HepG2 (cell line): ENCODE measurements at regions not wholly inside any gene's neighbourhood (a gene's known extent, or its start where the extent isn't known, plus 50 kb on each side); places are given as distances from the start of the nearest gene placed in this dataset.

Experiments used
- ATF4 ChIP-seq, 2 experiments: fragments of 450-650 bp in 1 of 2; sonication (generic) in 1 of 2; formaldehyde crosslinking; IDR thresholded peaks; 2 replicates each; pipeline versions ENCODE4 v1.5.0 to v1.8.0; 2020 to 2022; ENCODE audit warnings: mild to moderate bottlenecking in 1 of 2, missing genetic modification reagents in 1 of 2
- ATF7 ChIP-seq, 2 experiments: fragments of 450-650 bp in 1 of 2; sonication (generic) in 1 of 2; formaldehyde crosslinking in 1 of 2; IDR thresholded peaks; 2 replicates each; pipeline versions ENCODE4 v1.4.0 to v1.6.1; 2016 to 2020; ENCODE audit warnings: antibody characterized with exemption in 1 of 2, mild to moderate bottlenecking in 1 of 2, missing genetic modification reagents in 1 of 2
- ATM ChIP-seq: fragments of 450-650 bp; IDR thresholded peaks from 2 replicates; pipeline ENCODE4 v1.7.1; 2017; ENCODE audit warnings: mild to moderate bottlenecking, borderline replicate concordance
- CBX1 ChIP-seq: IDR thresholded peaks from one replicate; pipeline ENCODE4 v1.6.1; 2016; ENCODE audit warnings: antibody characterized with exemption, low read depth
- CHD2 ChIP-seq: IDR thresholded peaks from 2 replicates; pipeline ENCODE4 v1.6.1; 2011; ENCODE audit warnings: low read depth, low read length, improper control_type of control experiment
- FOXO4 ChIP-seq: sonication (generic); formaldehyde crosslinking; conservative IDR thresholded peaks from 2 replicates; pipeline ENCODE4 v1.8.1; 2023; ENCODE audit warnings: missing genetic modification reagents
- GMEB2 ChIP-seq: IDR thresholded peaks from 2 replicates; pipeline ENCODE4 v1.6.1; 2016; ENCODE audit warnings: missing biosample characterization, missing genetic modification reagents, low read depth
- GPN1 ChIP-seq: sonication (generic); formaldehyde crosslinking; IDR thresholded peaks from 2 replicates; pipeline ENCODE4 v1.5.1; 2020; ENCODE audit warnings: missing genetic modification reagents, borderline replicate concordance
- HNF4A ChIP-seq: sonication (generic); formaldehyde crosslinking; IDR thresholded peaks from 2 replicates; pipeline ENCODE4 v1.4.0; 2020; ENCODE audit warnings: missing genetic modification reagents
- KLF15 ChIP-seq: sonication (generic); formaldehyde crosslinking; IDR thresholded peaks from 2 replicates; pipeline ENCODE4 v1.8.1; 2023; ENCODE audit warnings: borderline replicate concordance, mild to moderate bottlenecking, inconsistent platforms, missing genetic modification reagents, mixed read lengths
- MEF2D ChIP-seq: sonication (generic); formaldehyde crosslinking; IDR thresholded peaks from 2 replicates; pipeline ENCODE4 v1.5.1; 2020; ENCODE audit warnings: mild to moderate bottlenecking, missing genetic modification reagents
- NFYC ChIP-seq: IDR thresholded peaks from 2 replicates; pipeline ENCODE4 v1.6.1; 2016; ENCODE audit warnings: missing genetic modification reagents, missing compliant biosample characterization
- NR2C2 ChIP-seq: sonication (generic); formaldehyde crosslinking; IDR thresholded peaks from 2 replicates; pipeline ENCODE4 v1.4.0; 2020; ENCODE audit warnings: missing genetic modification reagents, mild to moderate bottlenecking, moderate library complexity, borderline replicate concordance
- NRL ChIP-seq: sonication (generic); formaldehyde crosslinking; IDR thresholded peaks from 2 replicates; pipeline ENCODE4 v1.5.0; 2020; ENCODE audit warnings: missing genetic modification reagents, mild to moderate bottlenecking, moderate library complexity, borderline replicate concordance
- SIN3B ChIP-seq: fragments of 150-350 bp; IDR thresholded peaks from 2 replicates; pipeline ENCODE4 v1.6.1; 2014; ENCODE audit warnings: low read length
- TGIF2 ChIP-seq: IDR thresholded peaks from 2 replicates; pipeline ENCODE4 v1.6.1; 2016; ENCODE audit warnings: control low read depth, missing compliant biosample characterization
- ZNF17 ChIP-seq: sonication (generic); formaldehyde crosslinking; IDR thresholded peaks from 2 replicates; pipeline ENCODE4 v1.5.0; 2020; ENCODE audit warnings: mild to moderate bottlenecking, missing genetic modification reagents
- ZNF33A ChIP-seq: sonication (generic); formaldehyde crosslinking; IDR thresholded peaks from 2 replicates; pipeline ENCODE4 v1.5.1; 2020; ENCODE audit warnings: missing genetic modification reagents, mild to moderate bottlenecking, moderate library complexity, borderline replicate concordance
- ZNF382 ChIP-seq: sonication (generic); formaldehyde crosslinking; IDR thresholded peaks from 2 replicates; pipeline ENCODE4 v1.5.0; 2020; ENCODE audit warnings: missing genetic modification reagents, mild to moderate bottlenecking, borderline replicate concordance
- ZNF614 ChIP-seq: IDR thresholded peaks from 2 replicates; pipeline ENCODE4 v1.6.1; 2018; ENCODE audit warnings: missing biosample characterization, missing genetic modification reagents, inconsistent platforms, borderline replicate concordance
- ZNF629 ChIP-seq: sonication (generic); formaldehyde crosslinking; conservative IDR thresholded peaks from 2 replicates; pipeline ENCODE4 v1.5.0; 2020; ENCODE audit warnings: missing genetic modification reagents
- ZNF766 ChIP-seq: sonication (generic); formaldehyde crosslinking; IDR thresholded peaks from 2 replicates; pipeline ENCODE4 v1.5.0; 2020; ENCODE audit warnings: missing genetic modification reagents, borderline replicate concordance
- ZXDC ChIP-seq: sonication (generic); formaldehyde crosslinking; IDR thresholded peaks from 2 replicates; pipeline ENCODE4 v1.5.0; 2020; ENCODE audit warnings: mild to moderate bottlenecking, missing genetic modification reagents

GRCh38 chr2:74764429-74765272 is 69.3 kb upstream of the HK2 start (continued):
- TF ChIP-seq ATM: no peak
- peak; percentile 81 for TF ChIP-seq NR2C2 (CRISPR knock-in tag)
- TF ChIP-seq GPN1: no peak
- no peak for TF ChIP-seq ATF7 (IDR thresholded peaks at IDR 0.05)
- TF ChIP-seq ATF7 (CRISPR knock-in tag; IDR thresholded peaks at IDR 0.05): peak; percentile 61; the same call in 1 of the 2 replicates
- peak; percentile 77 for TF ChIP-seq NFYC (CRISPR knock-in tag)
- TF ChIP-seq HNF4A (CRISPR knock-in tag): peak; percentile 98
- TF ChIP-seq NRL: no peak
- peak; percentile 48; the same call in 1 of the 2 replicates for TF ChIP-seq ZNF629 (CRISPR knock-in tag)
- TF ChIP-seq CBX1: no peak
- peak; percentile 44; the same call in 1 of the 2 replicates for TF ChIP-seq GMEB2 (CRISPR knock-in tag)
- TF ChIP-seq TGIF2 (CRISPR knock-in tag): 0 out of 2 replicates have a peak, but pooled peaks have one; percentile 12
- peak; percentile 41; the same call in 1 of the 2 replicates for TF ChIP-seq ZNF766 (CRISPR knock-in tag)
- TF ChIP-seq ZNF614 (CRISPR knock-in tag): peak; percentile 91
- TF ChIP-seq KLF15: no peak
- TF ChIP-seq MEF2D (CRISPR knock-in tag): peak; percentile 95
- TF ChIP-seq ZXDC (CRISPR knock-in tag): no peak
- TF ChIP-seq SIN3B: 0 out of 2 replicates have a peak, but pooled peaks have one; percentile 33
- TF ChIP-seq ATF4 (CRISPR knock-in tag; IDR thresholded peaks at IDR 0.05): peak in 1 of 2 experiments; percentile 95; a peak in 2 of 4 replicates
- TF ChIP-seq ZNF382 (CRISPR knock-in tag): no peak
- no peak for TF ChIP-seq CHD2
- no peak for TF ChIP-seq ZNF33A (CRISPR knock-in tag)
- no peak for TF ChIP-seq FOXO4 (CRISPR knock-in tag)
- TF ChIP-seq ZNF17 (CRISPR knock-in tag): peak; percentile 71; the same call in 1 of the 2 replicates
